Suppressor macrophage treated with lipopolysaccharide for 1 hour (primary cell): ENCODE measurements at regions not wholly inside any gene's neighbourhood (a gene's known extent, or its start where the extent isn't known, plus 50 kb on each side); places are given as distances from the start of the nearest gene placed in this dataset.

Source experiments
- DNase-seq, 3 donors: peaks; one replicate each; pipeline ENCODE4 v3.0.0-alpha.2; 2020 to 2022

DNA sequence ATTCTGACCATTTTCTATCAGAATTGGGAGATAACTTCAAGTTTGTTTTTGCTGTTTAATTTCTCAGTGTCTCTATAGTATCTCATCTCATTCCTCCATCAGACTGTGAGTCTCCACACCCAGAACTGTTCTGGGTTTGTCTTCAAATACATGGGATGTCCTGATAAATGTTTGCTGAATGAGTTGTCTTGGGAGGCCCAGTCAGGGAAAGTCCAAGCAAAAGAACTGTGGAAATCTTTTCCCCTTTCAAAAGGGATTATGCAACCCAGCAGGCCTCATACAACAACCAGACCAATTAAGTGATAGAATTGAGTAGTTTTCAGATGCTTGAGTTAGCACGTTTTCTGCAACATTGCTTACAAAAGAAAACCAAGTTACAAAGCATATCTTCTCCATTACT lies 324.4 kb downstream of the BRINP1 start:
- no peak for DNase-seq

- DNase-seq: no peak
Observed at GRCh38 chr9:119047513-119048307, 321.5 kb downstream of the BRINP1 start.

GRCh38 chr9:119050281-119050680 lies 319.0 kb downstream of the BRINP1 start:
- no peak for DNase-seq

GRCh38 chr9:119052339-119053030 lies 316.8 kb downstream of the BRINP1 start:
- no peak for DNase-seq

GRCh38 chr9:119053070-119053469 lies 316.2 kb downstream of the BRINP1 start:
- no peak for DNase-seq

DNA sequence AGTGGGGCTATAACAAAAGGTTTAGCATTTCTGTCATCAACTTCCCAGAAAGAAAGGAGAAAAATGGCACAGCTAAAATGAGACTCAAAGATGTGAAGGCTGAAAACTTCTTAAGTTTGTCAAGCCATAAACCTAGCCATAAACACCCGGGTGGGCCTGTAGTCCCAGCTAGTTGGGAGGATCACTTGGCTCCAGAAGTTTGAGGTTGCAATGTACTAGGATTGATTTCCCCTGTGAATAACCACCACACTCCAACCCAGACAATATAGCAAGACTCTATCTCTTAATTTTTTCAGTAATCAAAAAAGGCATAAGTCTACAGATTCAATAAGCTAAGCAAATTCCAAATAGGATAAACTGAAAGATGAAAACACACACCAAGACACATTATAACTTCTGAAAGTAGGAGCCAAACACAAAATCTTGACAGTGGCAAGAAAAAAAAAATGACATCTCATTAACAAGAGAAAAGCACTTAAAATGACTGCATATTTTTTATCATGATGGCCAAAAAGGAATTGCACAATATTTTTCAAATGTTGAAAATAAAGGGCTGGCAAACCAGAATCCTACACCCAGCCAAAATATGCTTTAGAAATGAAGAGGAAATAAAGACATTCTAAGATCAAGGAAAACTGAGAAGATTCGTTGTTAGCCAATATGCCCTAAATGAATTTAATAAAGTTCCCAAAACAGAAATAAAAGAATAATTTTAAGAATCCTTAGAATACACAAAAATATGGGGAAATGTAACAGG lies 308.4 kb downstream of the BRINP1 start:
- DNase-seq: no peak

DNA sequence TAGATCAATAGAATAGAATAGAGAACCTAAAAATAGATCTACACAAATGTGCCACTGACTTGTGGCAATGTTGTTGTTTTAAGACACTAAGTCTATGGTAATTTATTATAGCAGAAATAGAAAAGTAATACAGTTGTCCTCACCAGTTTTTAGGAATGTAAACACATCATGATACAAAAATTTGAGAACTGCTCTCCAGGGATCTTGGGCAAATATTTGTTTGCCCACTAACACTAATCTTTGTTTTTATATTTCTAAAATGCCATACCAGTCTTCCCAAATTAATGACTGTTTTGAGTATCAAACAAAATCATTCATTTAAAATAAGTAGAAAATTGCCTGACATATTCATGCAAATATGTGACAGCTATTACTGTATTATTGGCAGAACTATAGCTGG lies 297.6 kb downstream of the BRINP1 start:
- DNase-seq: no peak

- no peak for DNase-seq
Observed at GRCh38 chr9:119074017-119074416, 295.2 kb downstream of the BRINP1 start.

DNA sequence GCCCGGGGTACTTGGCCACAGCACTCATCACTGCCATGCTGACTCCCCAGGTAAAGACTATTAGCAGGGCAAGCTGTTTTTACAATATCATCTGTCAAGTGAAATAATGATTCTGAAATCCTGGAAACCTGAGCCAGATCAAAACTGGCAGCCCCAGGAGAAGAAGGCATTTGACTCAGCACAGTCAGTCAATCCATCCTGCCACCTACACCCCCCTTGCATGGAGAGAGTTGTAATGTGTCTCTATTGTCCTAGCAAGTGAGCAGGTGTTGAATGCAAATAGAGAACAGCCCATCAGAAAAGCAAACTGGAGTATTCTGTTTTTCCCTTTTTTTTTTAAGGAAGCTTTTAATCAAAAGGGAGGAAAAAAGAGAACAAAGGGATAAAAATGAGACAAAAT lies 291.2 kb downstream of the BRINP1 start:
- DNase-seq: no peak

DNA sequence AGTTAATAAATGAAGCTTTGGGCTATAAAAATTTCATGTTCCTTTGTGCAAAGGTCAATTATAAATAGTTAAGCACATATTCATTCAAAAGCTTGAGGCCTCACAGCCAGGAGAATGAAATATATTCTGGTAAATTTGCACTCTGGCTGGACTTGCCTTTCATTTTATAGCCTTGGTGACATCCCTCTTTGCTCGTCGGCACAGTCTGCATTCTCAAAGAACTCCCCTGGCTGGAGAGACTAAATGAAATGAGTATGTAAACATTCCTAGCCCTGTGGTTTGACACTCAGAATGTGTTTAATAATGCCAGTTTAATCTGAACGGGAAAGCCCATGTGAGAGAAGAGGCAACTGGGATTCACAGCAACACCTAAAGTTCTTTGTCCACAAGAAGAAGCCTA lies 285.6 kb downstream of the BRINP1 start:
- DNase-seq: no peak

DNA sequence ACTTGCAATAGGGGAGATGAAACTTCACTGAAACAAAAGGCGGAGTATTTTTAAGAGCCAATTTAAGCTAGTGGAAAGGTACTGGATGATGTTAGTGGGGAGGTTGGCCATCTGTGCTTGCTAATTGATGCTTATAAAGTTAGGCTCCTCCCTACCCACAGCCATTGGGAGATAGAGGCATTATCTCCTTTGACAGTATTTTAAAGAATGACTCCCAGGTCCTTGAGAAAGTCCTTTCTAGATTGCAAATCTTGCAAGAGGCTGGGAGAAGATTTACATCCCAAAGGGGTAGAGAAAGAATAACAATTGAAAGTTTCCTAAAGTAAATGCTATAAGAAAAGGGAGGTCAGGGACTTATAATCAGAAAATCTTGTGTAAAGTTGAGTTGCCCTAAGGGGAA lies 282.6 kb downstream of the BRINP1 start:
- no peak for DNase-seq

- DNase-seq: no peak
Observed at GRCh38 chr9:119088002-119088547, 281.2 kb downstream of the BRINP1 start.

DNA sequence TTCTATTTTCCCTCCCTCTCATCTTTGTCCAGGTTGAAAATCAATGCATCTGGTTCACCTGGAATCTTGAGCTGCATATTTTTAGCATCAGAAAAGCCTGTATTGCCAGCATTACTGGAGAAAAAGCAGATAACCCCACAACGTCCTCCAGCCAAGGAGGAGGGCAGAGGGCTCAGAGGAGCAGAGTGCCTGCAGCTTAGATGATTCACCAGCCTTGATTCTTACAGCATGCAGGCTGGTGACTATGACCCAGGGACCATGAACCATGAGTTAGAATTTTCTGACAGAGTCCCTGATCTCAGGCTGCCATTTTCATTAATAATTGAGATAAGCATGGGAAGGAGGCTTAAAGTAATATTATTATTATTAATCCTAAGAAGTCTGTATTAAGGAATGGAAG lies 278.2 kb downstream of the BRINP1 start:
- no peak for DNase-seq

GRCh38 chr9:119092125-119092524 lies 277.1 kb downstream of the BRINP1 start:
- no peak for DNase-seq

DNA sequence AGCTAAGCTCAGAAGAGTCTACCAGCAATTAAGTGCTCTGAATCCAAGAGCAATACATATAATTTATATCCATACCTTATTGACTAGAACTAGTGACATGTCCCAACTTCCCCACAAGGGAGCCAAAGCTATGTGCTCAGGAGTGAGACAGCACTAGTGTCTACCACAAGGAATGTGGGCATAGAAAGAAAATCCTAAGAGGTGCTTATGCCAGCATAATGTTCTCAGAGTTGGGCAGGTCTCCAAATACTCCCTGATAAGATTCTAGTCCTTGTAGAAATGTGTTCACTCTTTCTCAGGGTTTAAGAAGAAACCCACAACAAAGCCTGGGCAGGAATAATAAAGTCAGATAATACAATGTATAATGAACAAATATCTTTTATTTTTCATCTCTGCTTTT lies 275.1 kb downstream of the BRINP1 start:
- DNase-seq: no peak

DNA sequence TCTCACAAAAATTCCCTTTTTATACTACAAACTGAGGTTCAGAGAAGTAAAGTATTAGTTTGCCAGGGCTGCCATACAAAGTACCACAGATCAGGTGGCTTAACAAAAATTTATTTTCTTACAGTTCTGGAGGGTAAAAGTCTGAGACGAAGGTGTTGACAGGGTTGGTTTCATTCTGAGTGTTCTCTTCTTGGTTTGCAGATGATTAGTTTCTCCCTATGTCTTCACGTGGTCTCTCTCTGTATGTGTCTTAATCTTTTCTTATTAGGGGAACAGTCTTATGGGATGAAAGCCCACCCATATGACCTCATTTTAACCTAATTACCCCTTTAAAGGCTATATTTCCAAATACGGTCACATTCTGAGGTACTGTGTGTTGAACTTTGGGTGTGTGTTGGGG lies 274.2 kb downstream of the BRINP1 start:
- DNase-seq: no peak

- DNase-seq: no peak
Observed at GRCh38 chr9:119101048-119101447, 268.2 kb downstream of the BRINP1 start.

- DNase-seq: no peak
Observed at GRCh38 chr9:119114681-119115080, 254.6 kb downstream of the BRINP1 start.
